ENCODE measurements at regions not wholly inside any gene's neighbourhood (a gene's known extent, or its start where the extent isn't known, plus 50 kb on each side); places are given as distances from the start of the nearest gene placed in this dataset.
"Not testable (repeated sequence)": the region's sequence is repeated elsewhere in the genome, so short reads cannot be mapped to it uniquely, and the experiment has no call there.

DNA sequence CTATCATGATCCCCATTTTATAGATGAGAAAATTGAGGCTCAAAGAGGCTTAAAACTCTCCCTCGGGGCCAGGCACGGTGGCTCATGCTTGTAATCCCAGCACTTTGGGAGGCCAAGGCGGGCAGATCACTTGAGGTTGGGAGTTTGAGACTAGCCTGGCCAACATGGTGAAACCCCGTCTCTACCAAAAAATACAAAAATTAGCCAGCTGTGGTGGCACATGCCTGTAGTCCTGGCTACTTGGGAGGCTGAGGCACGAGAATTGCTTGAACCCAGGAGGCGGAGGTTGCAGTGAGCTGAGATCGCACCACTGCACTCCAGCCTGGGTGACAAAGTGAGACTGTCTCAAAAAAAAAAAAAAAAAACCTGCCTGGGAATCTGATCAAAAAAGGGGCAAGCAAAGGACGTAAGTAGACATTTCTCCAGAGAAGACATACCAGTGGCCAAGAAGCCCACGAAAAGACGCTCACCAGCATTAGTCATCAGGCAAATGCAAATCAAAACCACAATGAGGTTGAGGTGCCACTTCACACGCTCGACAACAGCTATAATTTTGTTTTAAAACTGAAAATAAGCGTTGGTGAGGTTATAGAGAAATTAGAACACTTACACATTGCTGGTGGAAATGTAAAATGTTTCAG, 115.1 kb upstream of the TNRC6C start:
- not testable (repeated sequence) for DNase-seq (ENCODE audit: extremely low read depth, low read depth)

DNA sequence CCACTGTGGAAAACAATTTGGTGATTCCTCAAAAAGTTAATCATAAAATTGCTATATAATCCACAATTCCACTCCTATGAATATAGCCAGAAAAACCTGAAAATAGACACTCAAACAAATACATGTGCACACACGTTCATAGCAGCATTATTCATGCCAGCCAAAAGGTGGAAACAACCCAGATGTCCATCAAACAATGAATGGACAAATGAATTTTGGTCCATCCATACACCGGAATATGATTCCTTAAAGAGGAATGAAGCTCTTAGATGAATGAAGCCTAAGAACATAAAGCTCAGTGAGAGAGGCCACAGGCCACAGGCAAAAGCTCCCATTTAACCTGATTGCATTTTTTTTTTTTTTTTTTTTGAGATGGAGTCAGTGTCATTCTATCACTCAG, 114.6 kb upstream of the TNRC6C start:
- no peak for DNase-seq (ENCODE audit: extremely low read depth, low read depth)

DNA sequence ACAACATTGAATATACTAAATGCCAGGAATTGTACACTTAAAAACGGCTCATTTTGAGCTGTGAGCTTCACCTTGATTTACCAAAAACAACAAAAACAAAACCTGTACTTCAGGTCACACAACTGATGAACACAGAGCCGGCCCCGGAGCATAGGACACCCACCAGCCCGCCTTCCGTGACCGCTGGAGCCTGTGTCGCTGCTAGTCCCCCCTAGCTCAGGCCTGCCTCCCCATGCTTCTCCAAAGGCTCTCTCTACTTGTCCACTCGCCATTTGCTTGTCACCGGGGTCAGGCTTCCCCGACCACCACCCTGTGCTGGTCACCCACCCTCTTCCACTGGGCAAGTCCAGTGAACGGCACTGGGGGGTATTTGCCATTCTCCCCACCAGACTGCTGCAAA, 113.8 kb upstream of the TNRC6C start:
- no peak for DNase-seq (ENCODE audit: extremely low read depth, low read depth)

DNA sequence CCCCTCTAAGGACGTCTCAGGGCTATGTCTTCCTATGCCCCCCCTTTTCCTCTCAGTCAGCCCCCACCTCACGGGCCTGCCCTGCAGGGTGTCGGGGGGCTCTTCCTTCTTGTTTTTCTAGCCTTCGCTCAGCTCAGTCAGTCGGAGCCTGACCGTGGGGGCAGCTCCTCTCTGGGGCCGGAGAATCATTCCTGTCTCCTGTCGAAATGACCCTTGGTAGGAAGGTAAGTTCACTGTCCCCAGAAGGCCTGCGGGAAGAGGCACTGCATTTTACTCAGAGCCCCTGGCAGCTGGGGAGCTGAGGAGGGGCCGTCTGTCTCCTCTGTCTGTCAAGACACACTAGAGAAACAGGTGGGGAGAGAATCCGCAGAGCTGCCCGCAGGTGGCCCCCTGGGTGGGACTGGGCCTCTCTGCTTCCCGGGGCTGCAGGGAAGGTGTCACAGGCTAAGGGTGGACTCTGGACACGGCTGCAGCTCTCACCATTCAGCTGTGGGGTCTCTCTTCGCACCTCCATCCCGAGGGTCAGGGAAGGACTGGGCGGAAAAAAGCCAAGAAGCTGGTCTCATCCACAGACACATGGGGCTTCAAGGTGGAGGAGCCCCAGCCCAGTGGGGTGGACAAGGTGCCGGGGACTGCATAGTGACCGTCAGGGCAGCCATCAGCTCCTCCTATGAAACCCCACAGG, 112.8 kb upstream of the TNRC6C start:
- no peak for DNase-seq (ENCODE audit: extremely low read depth, low read depth)

DNA sequence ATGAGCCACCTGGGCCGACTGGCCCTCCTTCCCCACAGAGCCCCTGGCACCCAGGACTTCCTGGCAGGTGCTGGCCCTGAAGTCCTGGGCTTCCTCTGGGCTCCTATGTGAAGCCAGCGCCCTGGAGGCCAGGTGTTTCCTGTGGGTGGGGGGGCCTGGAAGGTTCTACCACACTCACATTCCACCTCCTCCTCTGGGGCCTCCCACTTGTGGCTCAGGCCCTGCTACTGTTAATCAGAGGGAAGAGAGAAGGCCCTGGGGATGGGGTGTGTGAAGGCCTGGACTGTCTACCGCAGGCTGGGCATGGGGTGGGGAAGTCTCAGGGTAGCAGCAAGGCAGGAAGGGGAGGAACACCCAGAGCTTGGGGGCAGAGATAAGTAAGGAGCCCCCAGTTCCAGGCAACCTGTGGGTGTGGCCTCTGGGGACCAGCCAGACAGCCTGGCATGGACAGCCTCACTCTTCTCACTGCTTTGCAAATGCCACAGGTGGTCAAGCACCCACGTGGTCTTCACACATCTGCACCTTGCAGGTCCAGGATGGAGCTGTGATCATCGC, 111.9 kb upstream of the TNRC6C start:
- DNase-seq (ENCODE audit: extremely low read depth, low read depth), result no peak

DNA sequence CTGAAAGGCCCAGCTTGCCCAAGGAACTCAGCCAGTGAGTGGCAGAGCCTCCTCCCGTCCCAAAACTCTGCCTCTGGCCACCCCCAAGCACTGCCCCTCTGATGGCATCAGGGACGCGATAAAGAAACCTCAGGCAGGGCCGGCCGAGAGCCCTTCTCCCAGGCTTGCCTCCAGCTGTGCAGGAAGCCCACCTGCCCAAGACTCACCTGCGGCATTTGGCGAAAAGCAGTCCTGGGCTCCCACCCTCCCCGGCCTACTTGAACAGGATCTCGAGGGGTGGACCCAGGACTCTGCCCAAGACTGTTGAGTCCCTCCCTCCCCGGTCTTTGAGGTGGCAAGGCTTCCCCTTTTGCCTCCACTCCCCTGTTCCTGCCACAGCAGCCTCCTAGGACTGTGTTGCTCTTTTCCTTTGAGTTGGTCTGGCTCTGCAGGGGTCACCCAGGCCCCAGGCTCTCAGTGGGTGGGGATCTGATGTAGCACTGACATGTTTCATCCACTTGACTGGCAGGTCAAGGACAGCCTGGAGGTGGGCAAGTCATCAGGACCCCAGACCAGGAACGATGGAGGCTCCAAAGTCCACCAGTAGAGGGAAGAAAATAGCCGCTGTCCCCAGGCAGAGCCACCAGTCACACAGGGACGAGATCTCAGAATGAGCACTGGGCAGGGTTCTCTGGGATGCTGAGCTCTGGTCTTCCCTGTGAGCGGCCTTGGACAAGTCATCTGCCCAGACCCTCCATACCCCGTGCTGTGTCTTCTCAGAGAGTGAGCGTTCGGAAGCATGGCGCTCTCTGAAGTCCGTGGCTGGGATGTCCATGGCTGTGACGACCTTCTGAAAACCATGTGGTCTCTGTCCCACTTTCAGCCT, 111.0 kb upstream of the TNRC6C start:
- DNase-seq (ENCODE audit: extremely low read depth, low read depth), result no peak

DNA sequence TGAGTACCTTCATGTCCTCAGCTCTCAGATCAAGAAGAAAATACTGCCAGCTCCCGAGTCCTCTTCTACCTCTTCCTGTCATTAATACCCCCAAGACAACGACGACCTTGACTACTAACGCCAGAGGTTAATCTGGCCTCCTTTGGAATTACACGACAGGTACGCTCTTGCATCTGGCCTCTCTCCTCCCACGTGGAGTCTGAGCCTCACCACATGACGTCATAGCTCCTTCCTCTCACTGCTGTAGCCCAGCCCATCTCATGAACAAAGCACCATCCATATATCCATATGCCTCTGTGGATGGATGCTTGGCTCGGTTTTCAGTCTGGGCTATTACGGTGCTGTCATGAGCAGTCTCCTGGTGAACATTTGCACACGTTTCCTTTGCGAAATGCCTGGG, 110.2 kb upstream of the TNRC6C start:
- DNase-seq (ENCODE audit: extremely low read depth, low read depth), result no peak

DNA sequence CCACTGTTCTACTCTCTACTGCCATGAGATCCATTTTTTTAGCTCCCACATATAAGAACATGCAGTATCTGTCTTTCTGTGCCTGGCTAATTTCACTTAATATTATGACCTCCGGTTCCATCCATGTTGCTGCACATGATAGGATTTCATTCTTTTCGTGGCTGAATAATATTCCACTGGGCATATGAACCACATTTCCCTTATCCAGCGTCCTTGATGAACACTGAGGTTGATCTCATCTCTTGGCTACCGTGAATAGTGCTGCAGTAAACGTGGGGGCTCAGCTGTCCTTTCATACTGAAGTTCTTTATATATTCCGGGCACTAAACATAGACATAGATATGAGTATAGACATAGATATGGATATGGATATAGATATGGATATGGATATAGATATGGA, 109.3 kb upstream of the TNRC6C start:
- DNase-seq (ENCODE audit: extremely low read depth, low read depth), result no peak

DNA sequence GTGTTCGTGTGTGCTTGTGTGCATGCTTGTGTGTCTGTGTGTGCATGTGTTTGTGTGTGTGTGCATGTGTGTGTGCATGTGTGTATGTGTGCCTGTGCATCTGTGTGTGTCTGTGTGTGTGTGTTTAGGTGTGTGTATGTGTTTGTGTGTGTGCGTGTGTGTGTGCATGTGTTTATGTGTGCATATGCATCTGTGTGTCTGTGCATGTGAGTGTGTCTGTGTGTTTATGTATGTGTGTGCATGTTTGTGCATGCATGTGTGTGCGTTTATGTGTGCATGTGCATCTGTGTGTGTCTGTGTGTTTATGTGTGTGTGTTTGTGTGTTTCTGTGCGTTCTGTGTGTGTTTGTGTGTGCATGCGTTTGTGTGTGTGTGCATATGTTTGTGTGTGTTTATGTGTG, 106.6 kb upstream of the TNRC6C start:
- DNase-seq (ENCODE audit: extremely low read depth, low read depth), result no peak

DNA sequence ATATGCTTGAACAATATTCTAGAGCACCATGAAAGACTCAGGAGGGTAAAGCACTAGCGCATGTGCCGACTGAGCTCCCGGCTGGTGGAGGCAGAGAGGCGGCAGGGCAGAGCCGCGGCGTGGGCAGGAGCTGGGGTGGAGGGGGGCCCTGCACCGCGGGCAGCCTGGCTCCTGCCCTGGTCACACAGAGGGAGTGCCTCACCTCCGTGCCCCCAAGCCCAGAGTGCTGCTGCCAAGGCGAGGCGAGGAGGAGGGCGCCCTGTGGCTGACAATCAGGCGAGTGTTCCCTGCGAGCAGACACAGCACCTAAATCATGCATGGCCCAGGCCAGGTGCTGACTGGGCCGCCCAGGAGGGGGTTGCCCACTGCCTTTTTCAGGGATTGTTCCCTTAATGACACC, 105.8 kb upstream of the TNRC6C start:
- no peak for DNase-seq (ENCODE audit: extremely low read depth, low read depth)

DNA sequence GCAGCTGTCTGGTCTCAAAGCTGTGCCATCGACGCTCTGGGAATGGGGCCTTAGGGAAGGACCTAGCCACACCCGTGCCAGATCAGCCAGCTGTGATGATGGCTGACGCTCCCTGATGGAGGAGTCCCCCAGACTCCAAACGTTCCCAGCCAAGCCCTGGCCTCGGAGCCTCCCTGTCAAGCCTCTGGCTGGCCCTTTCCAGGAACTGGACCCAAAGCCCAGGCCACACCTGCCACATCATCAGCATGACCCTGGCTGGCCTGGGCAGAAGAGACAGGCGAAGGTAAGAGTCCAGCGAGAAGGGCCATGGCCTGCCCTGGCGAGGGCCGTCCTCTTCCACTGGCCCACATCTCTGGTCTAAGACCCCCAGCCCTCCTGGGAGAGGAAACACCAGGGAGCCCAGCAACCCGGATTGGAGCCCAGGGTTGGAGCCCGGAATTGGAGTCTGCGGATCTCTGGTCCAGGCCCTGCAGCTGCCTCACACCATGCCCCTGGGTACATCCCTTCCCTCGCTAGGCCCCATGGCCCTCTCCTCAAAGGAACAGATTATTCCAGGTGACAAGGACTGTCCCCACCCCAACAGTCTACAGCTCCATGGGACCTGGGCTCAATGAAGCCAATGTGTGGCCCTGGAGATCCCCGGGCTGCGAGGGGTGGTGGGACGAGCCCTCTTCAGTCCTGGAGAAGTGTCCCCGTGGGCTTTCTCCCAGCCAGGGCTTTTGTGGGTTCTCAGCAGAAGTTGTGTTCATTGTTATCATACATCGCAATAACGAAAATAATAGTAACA, 105.1 kb upstream of the TNRC6C start:
- DNase-seq (ENCODE audit: extremely low read depth, low read depth), result no peak

DNA sequence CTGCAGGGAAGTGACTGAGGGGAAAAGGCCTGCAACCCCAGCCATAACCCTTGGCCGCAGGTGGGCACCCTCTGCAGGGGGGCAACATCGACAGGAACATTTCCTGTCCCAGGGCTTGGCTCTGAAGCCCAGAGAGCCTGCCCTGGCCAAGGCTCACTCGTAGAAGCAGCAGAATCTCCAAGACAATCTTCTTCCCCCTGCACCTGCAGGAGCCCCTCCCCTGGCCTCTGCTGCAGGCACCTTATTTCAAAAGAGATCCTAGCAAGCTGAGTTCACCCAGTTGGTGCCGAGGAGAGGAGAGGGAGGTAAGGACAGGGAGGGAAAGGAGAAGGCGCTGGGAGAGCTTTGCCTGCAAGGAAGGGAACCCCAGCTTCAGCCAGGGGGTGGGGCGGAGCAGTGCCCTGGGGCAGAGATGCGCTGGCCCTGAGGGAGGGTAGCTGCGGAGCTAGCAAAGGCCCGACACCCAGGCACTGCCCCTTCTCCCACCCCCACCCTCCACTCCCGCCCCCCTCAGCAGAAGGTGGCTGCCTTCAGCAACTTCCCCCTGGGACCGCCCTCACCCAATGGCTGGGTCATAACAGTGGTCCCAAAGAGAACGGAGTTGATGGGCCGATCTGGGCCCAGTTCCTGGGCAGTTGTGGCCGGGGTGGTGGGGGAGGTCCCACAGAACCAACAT, 104.3 kb upstream of the TNRC6C start:
- no peak for DNase-seq (ENCODE audit: extremely low read depth, low read depth)

DNA sequence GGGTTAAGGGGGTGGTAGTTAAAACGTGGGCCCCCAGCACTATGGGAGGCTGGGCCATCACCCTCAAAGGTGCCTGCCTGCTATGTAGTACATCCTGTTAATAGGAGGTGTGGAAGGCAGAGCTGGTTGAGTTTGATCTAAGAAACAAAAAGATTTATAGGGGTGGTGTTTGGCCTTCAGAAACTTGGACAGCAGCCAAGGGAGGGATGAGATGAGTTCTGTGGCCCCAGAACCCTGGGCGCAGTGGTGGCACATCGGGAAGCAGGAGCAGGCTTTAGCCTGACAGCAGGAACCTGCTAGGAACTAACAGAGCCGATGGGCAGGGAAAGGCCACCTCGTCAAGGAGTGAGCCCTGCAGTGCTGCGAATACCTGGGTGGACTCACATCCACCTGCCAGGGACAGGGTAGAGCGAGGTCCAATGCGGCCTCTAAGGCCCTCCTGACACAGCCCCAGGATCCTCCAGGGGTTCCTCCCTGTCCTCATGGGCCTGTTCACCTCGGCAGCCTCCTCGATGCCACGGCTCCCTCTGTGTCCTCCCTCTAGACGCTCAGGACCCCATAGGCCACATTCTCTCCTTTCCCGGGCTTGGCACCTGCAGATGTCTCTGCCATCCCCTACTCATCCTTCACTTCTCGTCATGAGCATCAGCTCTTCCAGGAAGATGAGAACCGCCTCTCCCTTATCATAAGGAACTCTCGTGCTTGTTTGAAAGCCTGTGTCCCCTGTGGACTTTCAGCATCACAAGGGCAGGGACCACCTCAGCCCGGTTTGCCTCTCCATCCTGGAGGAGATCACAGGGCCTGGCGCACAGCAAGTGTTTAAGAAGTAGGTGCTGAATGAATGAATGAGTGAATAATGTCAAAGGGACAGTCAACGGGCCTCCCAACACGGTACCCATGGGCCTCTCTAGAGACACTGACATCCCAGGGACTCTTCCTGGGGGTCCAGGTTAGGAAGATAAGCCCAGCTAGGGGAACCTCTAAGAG, 103.5 kb upstream of the TNRC6C start:
- no peak for DNase-seq (ENCODE audit: extremely low read depth, low read depth)

DNA sequence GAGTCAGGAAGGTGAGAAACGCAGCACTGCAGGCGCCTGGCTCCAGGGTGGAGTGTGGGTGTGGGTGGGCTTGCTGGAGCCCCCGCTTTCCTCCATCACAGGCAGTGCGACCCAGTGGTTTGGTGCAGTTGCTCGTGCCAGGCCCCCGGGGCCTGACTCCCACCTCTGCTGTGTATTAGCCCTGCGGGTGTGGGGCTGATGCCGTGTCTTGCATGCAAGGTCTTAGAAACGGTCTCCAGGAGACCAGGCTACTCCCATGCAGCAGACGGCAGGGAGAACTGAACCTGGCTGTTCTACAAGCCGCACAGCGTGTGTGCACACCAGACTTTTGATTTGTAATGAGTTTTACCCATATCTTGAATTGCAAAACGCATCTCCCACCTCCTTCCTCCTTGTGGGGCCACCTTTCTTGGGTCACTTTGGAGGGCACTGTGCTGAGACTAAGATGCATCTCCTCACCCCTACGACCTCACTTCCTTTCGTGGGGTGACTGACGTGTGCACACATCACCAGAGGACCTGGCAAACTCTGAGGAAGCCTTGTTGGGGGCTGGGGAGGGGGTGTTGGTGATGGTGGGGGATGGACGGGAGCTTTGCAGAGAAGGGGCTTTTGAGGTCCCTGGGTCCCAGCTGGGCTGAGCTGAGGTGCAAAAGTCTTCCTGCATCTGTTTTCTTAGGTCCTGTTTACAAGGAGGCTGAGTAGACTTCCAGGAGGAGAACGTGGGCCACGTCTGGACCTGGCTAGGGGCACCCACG, 101.8 kb upstream of the TNRC6C start:
- DNase-seq (ENCODE audit: extremely low read depth, low read depth), result no peak

DNA sequence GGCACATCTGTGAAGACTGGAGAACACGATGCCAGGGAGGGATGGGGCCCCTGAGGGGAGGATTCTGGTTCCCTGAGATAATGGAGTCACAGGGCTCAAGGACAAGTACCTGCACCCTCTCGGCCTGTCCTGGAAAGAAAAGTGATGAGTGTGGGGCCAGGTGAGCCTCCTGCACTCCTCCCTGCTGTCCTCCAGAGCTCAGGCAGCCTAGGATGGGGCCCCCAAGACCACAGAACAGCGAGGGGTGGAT, 101.3 kb upstream of the TNRC6C start:
- DNase-seq (ENCODE audit: extremely low read depth, low read depth), result no peak

DNA sequence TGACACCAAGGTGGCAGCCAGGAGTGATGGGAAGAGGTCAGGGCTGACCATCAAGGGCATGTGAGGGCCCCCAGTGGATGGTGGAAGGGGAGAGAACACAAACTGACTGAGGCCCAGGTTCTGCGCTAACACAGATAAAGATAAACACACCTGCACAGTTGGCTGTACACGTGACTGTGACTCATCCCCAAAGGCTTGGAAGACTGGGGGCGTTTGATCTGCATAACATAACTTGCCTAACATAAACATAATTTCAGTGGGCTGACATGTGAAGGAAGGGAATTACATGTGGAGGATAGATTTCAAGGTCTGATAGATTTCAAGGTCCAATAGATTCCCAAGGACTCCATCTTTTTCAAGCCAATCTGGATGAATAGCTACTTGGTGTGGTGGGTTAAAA, 100.9 kb upstream of the TNRC6C start:
- no peak for DNase-seq (ENCODE audit: extremely low read depth, low read depth)

DNA sequence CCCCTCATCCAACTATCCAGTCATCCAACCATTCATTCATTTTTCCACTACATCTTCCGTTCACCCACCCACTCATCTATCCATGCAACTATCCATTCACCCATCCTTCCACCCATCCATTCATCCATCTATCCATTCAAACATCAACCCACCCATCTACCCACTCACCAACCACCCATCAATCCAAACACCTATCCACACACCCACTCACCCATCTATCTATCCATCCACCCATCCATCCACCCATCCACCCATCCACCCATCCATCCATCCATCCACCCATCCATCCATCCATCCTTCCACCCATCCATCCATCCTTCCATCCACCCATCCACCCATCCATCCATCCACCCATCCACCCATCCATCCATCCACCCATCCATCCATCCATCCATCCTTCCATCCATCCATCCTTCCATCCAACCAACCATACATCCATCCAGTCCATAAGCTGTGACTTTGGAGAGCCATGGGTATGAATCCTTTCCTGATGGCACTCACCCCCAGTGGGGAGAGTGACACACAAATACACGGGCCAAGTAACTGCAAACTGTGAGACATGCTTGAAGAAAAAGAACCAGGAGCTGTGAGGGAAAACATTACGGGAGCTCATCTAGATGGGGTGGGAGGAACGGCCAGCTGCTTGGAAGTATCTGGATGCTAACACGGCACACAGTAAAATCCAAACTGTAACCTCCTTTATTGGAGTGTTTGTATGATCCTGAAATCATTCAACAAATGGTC, 100.0 kb upstream of the TNRC6C start:
- no peak for DNase-seq (ENCODE audit: extremely low read depth, low read depth)

Measured in NCI-H460 (cell line).